ENCODE measurements at regions not wholly inside any gene's neighbourhood (a gene's known extent, or its start where the extent isn't known, plus 50 kb on each side); places are given as distances from the start of the nearest gene placed in this dataset.

DNA sequence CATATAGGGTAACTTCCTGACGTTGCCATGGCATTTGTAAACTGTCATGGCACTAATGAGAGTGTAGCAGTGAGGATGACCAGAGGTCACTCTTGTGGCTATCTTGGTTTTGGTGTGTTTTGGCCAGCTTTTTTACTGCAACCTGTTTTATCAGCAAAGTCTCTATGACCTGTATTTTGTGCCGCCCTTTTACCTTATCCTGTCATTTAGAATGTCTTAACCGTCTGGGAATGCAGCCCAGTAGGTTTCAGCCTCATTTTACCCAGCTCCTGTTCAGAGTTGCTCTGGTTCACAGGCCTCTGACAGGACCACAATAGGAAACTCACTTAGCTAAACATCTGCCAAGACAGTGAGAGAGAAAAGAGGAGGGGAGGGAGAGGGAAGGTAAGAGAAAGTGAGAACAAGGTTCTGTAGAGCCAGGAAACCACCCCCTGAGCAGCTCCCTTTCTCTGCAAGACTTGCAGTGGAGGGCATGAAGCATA lies 64.8 kb upstream of the PLEKHG3 start:
- H3K27ac ChIP-seq: no peak overlapping the region
- H3K9me3 ChIP-seq: no peaks in the 10 kb centered on the region
- no peak for DNase-seq
- intact Hi-C loops (cut with DNase I): loop anchor here (10.0 kb wide), 1 partner anchor 295 kb away; no protein-coding TSS in a partner anchor
- H3K36me3 ChIP-seq: no peaks in the 10 kb centered on the region
- 22 to 62% methylated on average over 3 of the region's 3 CpGs for WGBS, 2 donors
- H3K4me1 ChIP-seq: peaks cover 0 to 11% (median 5%) of the 10 kb centered on the region in 4 donors
- TF ChIP-seq POLR2AphosphoS5 (IDR thresholded peaks at IDR 0.05): no peak
- TF ChIP-seq POLR2A (IDR thresholded peaks at IDR 0.05): no peak
- TF ChIP-seq, protein P1, sequence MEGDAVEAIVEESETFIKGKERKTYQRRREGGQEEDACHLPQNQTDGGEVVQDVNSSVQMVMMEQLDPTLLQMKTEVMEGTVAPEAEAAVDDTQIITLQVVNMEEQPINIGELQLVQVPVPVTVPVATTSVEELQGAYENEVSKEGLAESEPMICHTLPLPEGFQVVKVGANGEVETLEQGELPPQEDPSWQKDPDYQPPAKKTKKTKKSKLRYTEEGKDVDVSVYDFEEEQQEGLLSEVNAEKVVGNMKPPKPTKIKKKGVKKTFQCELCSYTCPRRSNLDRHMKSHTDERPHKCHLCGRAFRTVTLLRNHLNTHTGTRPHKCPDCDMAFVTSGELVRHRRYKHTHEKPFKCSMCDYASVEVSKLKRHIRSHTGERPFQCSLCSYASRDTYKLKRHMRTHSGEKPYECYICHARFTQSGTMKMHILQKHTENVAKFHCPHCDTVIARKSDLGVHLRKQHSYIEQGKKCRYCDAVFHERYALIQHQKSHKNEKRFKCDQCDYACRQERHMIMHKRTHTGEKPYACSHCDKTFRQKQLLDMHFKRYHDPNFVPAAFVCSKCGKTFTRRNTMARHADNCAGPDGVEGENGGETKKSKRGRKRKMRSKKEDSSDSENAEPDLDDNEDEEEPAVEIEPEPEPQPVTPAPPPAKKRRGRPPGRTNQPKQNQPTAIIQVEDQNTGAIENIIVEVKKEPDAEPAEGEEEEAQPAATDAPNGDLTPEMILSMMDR (IDR thresholded peaks at IDR 0.05): no peak
- TF ChIP-seq EP300 (IDR thresholded peaks at IDR 0.05): no peak
- H3K4me3 ChIP-seq: no peak overlapping the region
- H3K27me3 ChIP-seq: no peaks in the 10 kb centered on the region

DNA sequence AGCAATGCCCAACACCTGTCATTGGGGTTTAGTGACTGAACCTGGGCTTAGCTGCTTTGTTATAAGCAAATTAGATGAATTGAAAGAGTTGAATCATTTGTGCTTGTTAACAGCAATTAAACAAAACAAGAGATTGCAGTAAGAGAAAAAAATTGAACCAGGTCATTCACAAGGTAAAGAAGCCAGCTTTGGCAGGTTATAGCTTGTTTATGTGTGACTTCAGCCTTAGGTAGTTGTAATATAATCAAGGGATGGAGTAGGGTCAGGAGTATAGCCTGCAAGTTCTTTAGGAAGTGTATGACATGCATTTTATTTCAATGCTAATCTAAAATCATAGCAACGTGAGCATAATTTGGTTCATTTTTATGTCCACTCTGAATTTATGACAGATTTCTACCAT lies 63.4 kb upstream of the PLEKHG3 start:
- Histone ChIP-seq H3K4me3 (no peak overlapping the region), H3K4me1 (peaks cover 0 to 26% (median 17%) of the 10 kb centered on the region in 4 donors), H3K36me3 (no peaks in the 10 kb centered on the region), H3K9me3 (no peaks in the 10 kb centered on the region), H3K27ac (no peak overlapping the region), H3K27me3 (no peaks in the 10 kb centered on the region)
- intact Hi-C loops (cut with DNase I): no loop called here
- TF ChIP-seq POLR2A (IDR thresholded peaks at IDR 0.05): no peak
- WGBS, 2 donors: 71 to 90% methylated on average over 1 of the region's 1 CpG
- DNase-seq: no peak

DNA sequence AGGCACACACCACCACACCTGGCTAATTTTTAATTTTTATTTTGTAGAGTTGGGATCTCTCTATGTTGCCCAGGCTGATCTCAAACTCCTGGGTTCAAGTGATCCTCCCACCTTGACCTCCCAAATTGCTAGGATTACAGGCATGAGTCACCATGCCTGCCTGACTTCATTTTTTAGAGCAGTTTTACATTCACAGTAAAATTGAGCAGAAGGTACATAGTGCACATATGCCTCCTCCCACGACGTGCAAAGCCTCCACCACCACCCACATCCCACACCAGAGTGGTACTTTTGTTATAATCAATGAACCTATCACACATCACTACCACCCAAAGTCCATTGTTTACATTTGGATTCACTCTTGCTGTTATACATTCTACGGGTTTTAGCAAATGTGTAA lies 62.5 kb upstream of the PLEKHG3 start:
- no peak overlapping the region for H3K27ac ChIP-seq
- intact Hi-C loops (cut with DNase I): no loop called here
- 70 to 83% methylated on average over 3 of the region's 3 CpGs for WGBS, 2 donors
- no peaks in the 10 kb centered on the region for H3K36me3 ChIP-seq
- peaks cover 0 to 25% (median 18%) of the 10 kb centered on the region in 4 donors for H3K4me1 ChIP-seq
- no peak for TF ChIP-seq EP300 (IDR thresholded peaks at IDR 0.05)
- TF ChIP-seq POLR2AphosphoS5 (IDR thresholded peaks at IDR 0.05): no peak
- TF ChIP-seq, protein P1 (IDR thresholded peaks at IDR 0.05): no peak
- TF ChIP-seq POLR2A (IDR thresholded peaks at IDR 0.05): no peak
- peak; percentile 24 for DNase-seq
- no peaks in the 10 kb centered on the region for H3K9me3 ChIP-seq
- no peaks in the 10 kb centered on the region for H3K27me3 ChIP-seq
- H3K4me3 ChIP-seq: no peak overlapping the region

DNA sequence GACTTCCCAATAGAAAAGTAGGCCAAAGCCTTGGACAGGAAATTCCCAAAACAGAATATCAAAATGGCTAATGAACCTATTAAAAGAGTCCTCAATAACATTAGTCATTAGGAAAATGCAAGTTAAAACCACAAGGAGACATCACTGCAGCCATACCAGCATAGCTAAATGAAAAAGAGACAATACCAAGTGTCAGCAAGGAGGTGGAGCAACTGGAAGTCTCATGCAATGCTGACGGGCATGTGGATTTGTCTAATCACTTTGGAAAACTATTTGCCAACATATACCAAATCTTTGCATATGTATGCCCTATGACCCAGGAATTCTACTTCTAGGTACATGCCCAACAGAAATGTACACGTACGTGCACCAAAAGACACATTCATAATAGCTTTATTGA lies 60.5 kb upstream of the PLEKHG3 start:
- TF ChIP-seq EP300 (IDR thresholded peaks at IDR 0.05) (no peak), POLR2AphosphoS5 (IDR thresholded peaks at IDR 0.05) (no peak), POLR2A (IDR thresholded peaks at IDR 0.05) (no peak)
- TF ChIP-seq, protein P1 (IDR thresholded peaks at IDR 0.05): no peak
- no peaks in the 10 kb centered on the region for H3K27me3 ChIP-seq
- WGBS, 2 donors: 83 to 95% methylated on average over 3 of the region's 3 CpGs
- no peak for DNase-seq
- H3K36me3 ChIP-seq: no peaks in the 10 kb centered on the region
- no peak overlapping the region for H3K27ac ChIP-seq
- intact Hi-C loops (cut with DNase I): no loop called here
- peaks cover 0 to 22% (median 19%) of the 10 kb centered on the region in 4 donors for H3K4me1 ChIP-seq
- no peak overlapping the region for H3K4me3 ChIP-seq
- no peaks in the 10 kb centered on the region for H3K9me3 ChIP-seq

DNA sequence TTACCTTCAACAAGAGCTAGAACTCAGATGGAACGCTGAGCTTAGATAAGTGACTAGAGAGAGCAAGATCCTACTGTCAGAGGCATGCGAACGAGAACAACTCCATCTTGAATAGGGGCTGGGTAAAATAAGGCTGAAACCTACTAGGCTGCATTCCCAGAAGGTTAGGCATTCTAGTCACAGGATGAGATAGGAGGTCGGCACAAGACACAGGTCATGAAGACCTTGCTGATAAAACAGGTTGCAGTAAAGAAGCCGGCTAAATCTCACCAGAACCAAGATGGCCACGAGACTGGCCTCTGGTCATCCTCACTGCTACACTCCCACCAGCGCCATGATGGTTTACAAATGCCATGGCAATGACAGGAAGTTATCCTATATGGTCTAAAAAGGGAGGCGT lies 59.6 kb upstream of the PLEKHG3 start:
- WGBS, 2 donors: 92 to 96% methylated on average over 8 of the region's 8 CpGs
- Histone ChIP-seq H3K27ac (peak overlapping the region; percentile 59 to 91 (median 86)), H3K9me3 (no peaks in the 10 kb centered on the region), H3K4me1 (peaks cover 0 to 26% (median 21%) of the 10 kb centered on the region in 4 donors), H3K36me3 (no peaks in the 10 kb centered on the region), H3K4me3 (no peak overlapping the region), H3K27me3 (no peaks in the 10 kb centered on the region)
- TF ChIP-seq, protein P1 (IDR thresholded peaks at IDR 0.05): no peak
- TF ChIP-seq POLR2AphosphoS5 (IDR thresholded peaks at IDR 0.05): no peak
- no peak for DNase-seq
- intact Hi-C loops (cut with DNase I): no loop called here

Data from sigmoid colon (tissue), 6 donors.